MM.1S (cell line): ENCODE measurements at regions not wholly inside any gene's neighbourhood (a gene's known extent, or its start where the extent isn't known, plus 50 kb on each side); places are given as distances from the start of the nearest gene placed in this dataset.

Source experiments
- DNase-seq: peaks from one replicate; pipeline ENCODE4 v3.0.0-alpha.2; 2015
- H2AFZ ChIP-seq: fragments of 300-600 bp; sonication (generic); 2 replicates; pipeline ENCODE4 v1.6.0; 2016; ENCODE audit warnings: antibody characterized with exemption, low read length
- H3F3A ChIP-seq: fragments of 300-600 bp; sonication (generic); 2 replicates; pipeline ENCODE4 v1.6.1; 2016; ENCODE audit warnings: mild to moderate bottlenecking, antibody characterized with exemption, low read length, moderate library complexity, mixed read lengths; ENCODE audit not compliant: insufficient read depth
- H3K27ac ChIP-seq: fragments of 300-600 bp; sonication (generic); 2 replicates; pipeline ENCODE4 v1.5.1; 2016; ENCODE audit warnings: mild to moderate bottlenecking, low read length
- H3K27me3 ChIP-seq: fragments of 300-600 bp; sonication (generic); replicated peaks from 2 replicates; pipeline ENCODE4 v1.6.0; 2016; ENCODE audit warnings: low read length; ENCODE audit not compliant: insufficient read depth
- H3K36me3 ChIP-seq: fragments of 300-600 bp; sonication (generic); replicated peaks from 2 replicates; pipeline ENCODE4 v1.6.1; 2016; ENCODE audit warnings: mild to moderate bottlenecking, low read length, mixed read lengths; ENCODE audit not compliant: insufficient read depth
- H3K4me1 ChIP-seq: fragments of 300-600 bp; sonication (generic); 2 replicates; pipeline ENCODE4 v1.6.1; 2016; ENCODE audit warnings: low read length, mixed read lengths
- H3K4me2 ChIP-seq: fragments of 300-600 bp; sonication (generic); 2 replicates; pipeline ENCODE4 v1.6.0; 2016; ENCODE audit warnings: low read depth, low read length
- H3K4me3 ChIP-seq: fragments of 300-600 bp; sonication (generic); 2 replicates; pipeline ENCODE4 v1.5.1; 2016; ENCODE audit warnings: low read length, mixed read lengths
- H3K79me2 ChIP-seq: fragments of 300-600 bp; sonication (generic); 2 replicates; pipeline ENCODE4 v1.6.1; 2016; ENCODE audit warnings: mixed run types, low read length, mixed read lengths
- H3K9ac ChIP-seq: fragments of 300-600 bp; sonication (generic); 2 replicates; pipeline ENCODE4 v1.6.1; 2016; ENCODE audit warnings: low read length, mixed read lengths
- H3K9me2 ChIP-seq: fragments of 300-600 bp; sonication (generic); replicated peaks from 2 replicates; pipeline ENCODE4 v1.6.1; 2016; ENCODE audit warnings: mild to moderate bottlenecking, low read length, mixed read lengths; ENCODE audit not compliant: insufficient read depth
- H3K9me3 ChIP-seq: fragments of 300-600 bp; sonication (generic); replicated peaks from 2 replicates; pipeline ENCODE4 v1.6.1; 2016; ENCODE audit warnings: mild to moderate bottlenecking, low read length, mixed read lengths; ENCODE audit not compliant: insufficient read depth
- H4K20me1 ChIP-seq: fragments of 300-600 bp; sonication (generic); 2 replicates; pipeline ENCODE4 v1.6.1; 2016; ENCODE audit warnings: mild to moderate bottlenecking, low read length, moderate library complexity, mixed read lengths; ENCODE audit not compliant: insufficient read depth
- CTCF ChIP-seq: fragments of 300-600 bp; sonication (generic); IDR thresholded peaks from 2 replicates; pipeline ENCODE4 v1.5.1; 2016; ENCODE audit warnings: antibody characterized with exemption, low read length, mixed read lengths
- EZH2 ChIP-seq: fragments of 300-600 bp; sonication (generic); optimal IDR thresholded peaks from 2 replicates; pipeline ENCODE3; 2017; ENCODE audit warnings: low read depth, mild to moderate bottlenecking, antibody characterized with exemption, low read length, mixed read lengths
- EZH2phosphoT487 ChIP-seq: fragments of 300-600 bp; sonication (generic); IDR thresholded peaks from 2 replicates; pipeline ENCODE4 v1.6.1; 2018; ENCODE audit warnings: antibody characterized with exemption, low read length

GRCh38 chr16:85239871-85240270, 127.6 kb upstream of the CIBAR2 start:
- Histone ChIP-seq H3F3A (no peaks in the 10 kb centered on the region), H3K36me3 (no peaks in the 10 kb centered on the region), H4K20me1 (no peaks in the 10 kb centered on the region), H3K4me1 (no peaks in the 10 kb centered on the region), H3K9me2 (no peaks in the 10 kb centered on the region), H3K9me3 (no peaks in the 10 kb centered on the region), H3K9ac (no peak overlapping the region), H2AFZ (no peak overlapping the region), H3K4me2 (no peak overlapping the region), H3K4me3 (no peak overlapping the region), H3K27me3 (peaks cover 53% of the 10 kb centered on the region), H3K27ac (no peak overlapping the region), H3K79me2 (no peaks in the 10 kb centered on the region)
- TF ChIP-seq EZH2phosphoT487 (no peak), EZH2 (no peak), CTCF (no peak)
- DNase-seq, result no peak

- Histone ChIP-seq H3K36me3 (no peaks in the 10 kb centered on the region), H3K4me3 (no peak overlapping the region), H3K27me3 (peaks cover 56% of the 10 kb centered on the region), H3K4me2 (no peak overlapping the region), H2AFZ (no peak overlapping the region), H3K9me2 (no peaks in the 10 kb centered on the region), H3K9me3 (no peaks in the 10 kb centered on the region), H3K27ac (no peak overlapping the region), H3K79me2 (no peaks in the 10 kb centered on the region), H3K4me1 (no peaks in the 10 kb centered on the region), H3K9ac (no peak overlapping the region), H4K20me1 (no peaks in the 10 kb centered on the region), H3F3A (no peaks in the 10 kb centered on the region)
- TF ChIP-seq EZH2phosphoT487 (no peak), EZH2 (no peak), CTCF (no peak)
- DNase-seq, result no peak
Observed at GRCh38 chr16:85240982-85241924, 129.0 kb upstream of the CIBAR2 start.

GRCh38 chr16:85242140-85242539, 129.9 kb upstream of the CIBAR2 start:
- TF ChIP-seq EZH2 (no peak), EZH2phosphoT487 (no peak), CTCF (no peak)
- H3K4me1 ChIP-seq, result no peaks in the 10 kb centered on the region

More at GRCh38 chr16:85242140-85242539, 129.9 kb upstream of the CIBAR2 start:
- H3F3A ChIP-seq, result no peaks in the 10 kb centered on the region
- H3K4me2 ChIP-seq, result no peak overlapping the region
- H3K9ac ChIP-seq, result no peak overlapping the region
- no peak for DNase-seq
- H3K79me2 ChIP-seq, result no peaks in the 10 kb centered on the region
- no peaks in the 10 kb centered on the region for H3K36me3 ChIP-seq
- H4K20me1 ChIP-seq, result no peaks in the 10 kb centered on the region
- H3K9me3 ChIP-seq, result no peaks in the 10 kb centered on the region
- H2AFZ ChIP-seq, result no peak overlapping the region
- no peak overlapping the region for H3K4me3 ChIP-seq
- no peaks in the 10 kb centered on the region for H3K9me2 ChIP-seq
- no peak overlapping the region for H3K27ac ChIP-seq
- peaks cover 49% of the 10 kb centered on the region for H3K27me3 ChIP-seq
